ENCODE measurements at regions not wholly inside any gene's neighbourhood (a gene's known extent, or its start where the extent isn't known, plus 50 kb on each side); places are given as distances from the start of the nearest gene placed in this dataset.

DNA sequence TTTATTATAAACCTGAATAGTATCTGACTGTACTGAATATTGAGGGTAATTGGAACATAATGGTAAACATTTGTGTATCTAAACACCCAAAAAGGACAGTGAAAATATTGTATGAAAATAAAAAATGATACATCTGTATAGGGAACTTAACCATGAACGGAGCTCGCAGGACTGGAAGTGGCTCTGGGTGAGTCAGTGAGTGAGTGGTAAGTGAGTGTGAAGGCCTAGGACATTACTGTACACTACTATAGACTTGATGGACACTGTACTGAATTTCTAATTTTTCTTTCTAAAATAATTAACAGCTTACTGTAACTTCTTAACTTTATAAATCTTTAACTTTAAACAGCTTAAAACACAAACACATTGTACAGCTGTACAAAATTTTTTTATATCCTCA is 454.5 kb upstream of the FZD8 start:
- TF ChIP-seq, protein P1, sequence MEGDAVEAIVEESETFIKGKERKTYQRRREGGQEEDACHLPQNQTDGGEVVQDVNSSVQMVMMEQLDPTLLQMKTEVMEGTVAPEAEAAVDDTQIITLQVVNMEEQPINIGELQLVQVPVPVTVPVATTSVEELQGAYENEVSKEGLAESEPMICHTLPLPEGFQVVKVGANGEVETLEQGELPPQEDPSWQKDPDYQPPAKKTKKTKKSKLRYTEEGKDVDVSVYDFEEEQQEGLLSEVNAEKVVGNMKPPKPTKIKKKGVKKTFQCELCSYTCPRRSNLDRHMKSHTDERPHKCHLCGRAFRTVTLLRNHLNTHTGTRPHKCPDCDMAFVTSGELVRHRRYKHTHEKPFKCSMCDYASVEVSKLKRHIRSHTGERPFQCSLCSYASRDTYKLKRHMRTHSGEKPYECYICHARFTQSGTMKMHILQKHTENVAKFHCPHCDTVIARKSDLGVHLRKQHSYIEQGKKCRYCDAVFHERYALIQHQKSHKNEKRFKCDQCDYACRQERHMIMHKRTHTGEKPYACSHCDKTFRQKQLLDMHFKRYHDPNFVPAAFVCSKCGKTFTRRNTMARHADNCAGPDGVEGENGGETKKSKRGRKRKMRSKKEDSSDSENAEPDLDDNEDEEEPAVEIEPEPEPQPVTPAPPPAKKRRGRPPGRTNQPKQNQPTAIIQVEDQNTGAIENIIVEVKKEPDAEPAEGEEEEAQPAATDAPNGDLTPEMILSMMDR (IDR thresholded peaks at IDR 0.05; ENCODE audit: extremely low read depth in 1 of 2, insufficient read depth in 1 of 2, low read depth in 1 of 2, low read length in 2 of 2), result no peak
- TF ChIP-seq POLR2A (IDR thresholded peaks at IDR 0.05; ENCODE audit: low read depth, low read length) (no peak), POLR2AphosphoS5 (IDR thresholded peaks at IDR 0.05; ENCODE audit: insufficient read depth, low read depth, low read length) (no peak), GATA2 (IDR thresholded peaks at IDR 0.05; ENCODE audit: insufficient read depth, insufficient read length, low read depth, low read length) (no peak), MYC (IDR thresholded peaks at IDR 0.05; ENCODE audit: low read depth, low read length) (no peak), JUN (IDR thresholded peaks at IDR 0.05; ENCODE audit: borderline replicate concordance, insufficient read depth, insufficient read length, low read depth) (no peak), FOS (IDR thresholded peaks at IDR 0.05; ENCODE audit: borderline replicate concordance, insufficient read depth, low read length) (peak; percentile 25)
- TF ChIP-seq, protein P2, sequence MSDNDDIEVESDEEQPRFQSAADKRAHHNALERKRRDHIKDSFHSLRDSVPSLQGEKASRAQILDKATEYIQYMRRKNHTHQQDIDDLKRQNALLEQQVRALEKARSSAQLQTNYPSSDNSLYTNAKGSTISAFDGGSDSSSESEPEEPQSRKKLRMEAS (IDR thresholded peaks at IDR 0.05; ENCODE audit: insufficient read depth, insufficient read length), result no peak

Data from endothelial cell of umbilical vein (primary cell).